SK-N-SH (cell line): ENCODE measurements at regions not wholly inside any gene's neighbourhood (a gene's known extent, or its start where the extent isn't known, plus 50 kb on each side); places are given as distances from the start of the nearest gene placed in this dataset.

Source experiments
- CTCF ChIA-PET: fragments of 300-600, 350-600 bp; formaldehyde crosslinking; extraction: SDS; loops from one replicate; lab custom pipeline; 2021; lab: Yijun Ruan, JAX
- POLR2A ChIA-PET: fragments of 350-600 bp; sonication (Branson Sonifier 250); formaldehyde crosslinking; extraction: SDS; loops from one replicate; lab custom pipeline; 2020; ENCODE audit warnings: antibody characterized with exemption, inconsistent platforms; lab: Yijun Ruan, JAX
- DNase-seq: peaks from one replicate; pipeline ENCODE4 v3.0.0; 2012
- H2AFZ ChIP-seq: fragments of 200-600 bp; sonication (generic); 2 replicates; pipeline ENCODE4 v1.8.1; 2016; ENCODE audit warnings: antibody characterized with exemption, mild to moderate bottlenecking, low read depth
- H3F3A ChIP-seq: fragments of 200-600 bp; sonication (generic); replicated peaks from 2 replicates; pipeline ENCODE3; 2016; ENCODE audit warnings: antibody characterized with exemption, mild to moderate bottlenecking; ENCODE audit not compliant: insufficient read depth
- H3K27ac ChIP-seq, 2 experiments: fragments of 200-500 bp in 1 of 2; fragments of 200-600 bp in 1 of 2; sonication (Bioruptor generic) in 1 of 2; sonication (generic), shearing (Covaris generic) in 1 of 2; 2 replicates each; pipeline versions ENCODE4 v1.5.1 to v1.6.1; 2014 to 2016; ENCODE audit warnings: low read depth in 2 of 2, inconsistent platforms in 1 of 2, low read length in 1 of 2, mild to moderate bottlenecking in 1 of 2, mixed read lengths in 1 of 2
- H3K27me3 ChIP-seq: fragments of 200-600 bp; sonication (generic), shearing (Covaris generic); 2 replicates; pipeline ENCODE4 v1.6.1; 2016; ENCODE audit warnings: mixed run types; ENCODE audit not compliant: insufficient read depth
- H3K36me3 ChIP-seq, 2 experiments: fragments of 200-500 bp in 1 of 2; fragments of 200-600 bp in 1 of 2; sonication (Bioruptor generic) in 1 of 2; sonication (generic) in 1 of 2; replicated peaks in 1 of 2; 2 replicates each; pipeline versions ENCODE3 to v1.5.1; 2014 to 2016; ENCODE audit warnings: low read length in 1 of 2, mild to moderate bottlenecking in 1 of 2; ENCODE audit not compliant: insufficient read depth in 2 of 2, control insufficient read depth in 1 of 2
- H3K4me1 ChIP-seq, 2 experiments: fragments of 200-500 bp in 1 of 2; fragments of 200-600 bp in 1 of 2; sonication (Bioruptor generic) in 1 of 2; sonication (generic), shearing (Covaris generic) in 1 of 2; 2 replicates each; pipeline versions ENCODE4 v1.5.1 to v1.6.1; 2014 to 2016; ENCODE audit warnings: low read depth in 1 of 2, low read length in 1 of 2, mixed run types in 1 of 2; ENCODE audit not compliant: insufficient read depth in 2 of 2, control insufficient read depth in 1 of 2
- H3K4me2 ChIP-seq: fragments of 200-600 bp; sonication (generic), shearing (Covaris generic); 2 replicates; pipeline ENCODE4 v1.6.1; 2017; ENCODE audit warnings: mixed run types
- H3K4me3 ChIP-seq, 2 experiments: fragments of 200-500 bp in 1 of 2; fragments of 200-600 bp in 1 of 2; sonication (Bioruptor generic) in 1 of 2; sonication (generic), shearing (Covaris generic) in 1 of 2; 2 replicates each; pipeline versions ENCODE4 v1.5.1 to v1.8.1; 2014 to 2016; ENCODE audit warnings: low read depth in 2 of 2, inconsistent platforms in 1 of 2, low read length in 1 of 2, mild to moderate bottlenecking in 1 of 2, mixed read lengths in 1 of 2, moderate library complexity in 1 of 2
- H3K79me2 ChIP-seq: fragments of 200-600 bp; sonication (generic); 2 replicates; pipeline ENCODE4 v1.8.1; 2017; ENCODE audit warnings: mild to moderate bottlenecking; ENCODE audit not compliant: insufficient read depth
- H3K9ac ChIP-seq: fragments of 200-600 bp; sonication (generic); 2 replicates; pipeline ENCODE4 v1.6.1; 2017; ENCODE audit warnings: mixed run types
- H3K9me2 ChIP-seq: fragments of 200-600 bp; sonication (generic); 2 replicates; pipeline ENCODE4 v1.6.1; 2017; ENCODE audit warnings: mixed run types
- H3K9me3 ChIP-seq: fragments of 200-600 bp; sonication (generic); 2 replicates; pipeline ENCODE4 v1.6.1; 2017; ENCODE audit warnings: mixed run types, mild to moderate bottlenecking, moderate library complexity
- H4K20me1 ChIP-seq: fragments of 200-600 bp; sonication (generic); 2 replicates; pipeline ENCODE4 v1.6.1; 2017; ENCODE audit warnings: mild to moderate bottlenecking, mixed run types; ENCODE audit not compliant: insufficient read depth
- CTCF ChIP-seq: fragments of 200-600 bp; sonication (generic); IDR thresholded peaks from 2 replicates; pipeline ENCODE4 v1.6.1; 2017; ENCODE audit warnings: antibody characterized with exemption, mild to moderate bottlenecking, moderate library complexity
- EZH2phosphoT487 ChIP-seq: fragments of 200-600 bp; sonication (generic); IDR thresholded peaks from 2 replicates; pipeline ENCODE4 v1.6.1; 2017; ENCODE audit warnings: low read depth, mixed run types, mild to moderate bottlenecking, antibody characterized with exemption, moderate library complexity, borderline replicate concordance
- GABPA ChIP-seq: IDR thresholded peaks from 2 replicates; pipeline ENCODE4 v1.4.0; 2012; ENCODE audit warnings: low read depth, mild to moderate bottlenecking
- IRF3 ChIP-seq: fragments of 150-350 bp; IDR thresholded peaks from 2 replicates; pipeline ENCODE4 v1.6.1; 2016; ENCODE audit warnings: mild to moderate bottlenecking, low read depth, low read length
- MEF2A ChIP-seq: IDR thresholded peaks from 2 replicates; pipeline ENCODE4 v1.4.0; 2012; ENCODE audit warnings: low read depth, borderline replicate concordance
- NRF1 ChIP-seq: IDR thresholded peaks from 2 replicates; pipeline ENCODE4 v1.6.1; 2012; ENCODE audit warnings: low read depth, mild to moderate bottlenecking, low read length
- POLR2AphosphoS5 ChIP-seq: IDR thresholded peaks from 2 replicates; pipeline ENCODE4 v1.6.1; 2012; ENCODE audit warnings: low read depth, low read length
- REST ChIP-seq: IDR thresholded peaks from 2 replicates; pipeline ENCODE4 v1.6.1; 2012; ENCODE audit warnings: mild to moderate bottlenecking, low read depth, low read length, moderate library complexity
- TAF1 ChIP-seq: IDR thresholded peaks from 2 replicates; pipeline ENCODE4 v1.6.1; 2012; ENCODE audit warnings: low read depth, mild to moderate bottlenecking, low read length, moderate library complexity, borderline replicate concordance
- WGBS: methylation state at CpG from one replicate; pipeline ENCODE4 v1.1.6; 2017; ENCODE audit warnings: low lambda C conversion rate; 5-methylcytosine and 5-hydroxymethylcytosine counted together

GRCh38 chr18:78305789-78306188, 673.8 kb upstream of the SALL3 start:
- DNase-seq, result no peak
- WGBS, result 4% methylated on average over 6 of the region's 6 CpGs
- H3K9me2 ChIP-seq, result no peaks in the 10 kb centered on the region

More at GRCh38 chr18:78305789-78306188, 673.8 kb upstream of the SALL3 start:
- no peak overlapping the region for H3K4me3 ChIP-seq
- no peaks in the 10 kb centered on the region for H4K20me1 ChIP-seq
- peaks cover 23% of the 10 kb centered on the region; the same call in 1 of the 2 replicates for H3K27me3 ChIP-seq
- ChIA-PET CTCF (no interaction called here), POLR2A (no interaction called here)
- no peak overlapping the region for H3K4me2 ChIP-seq
- H3K4me1 ChIP-seq, result no peaks in the 10 kb centered on the region
- no peaks in the 10 kb centered on the region for H3K36me3 ChIP-seq
- H3F3A ChIP-seq, result no peaks in the 10 kb centered on the region
- no peaks in the 10 kb centered on the region for H3K9me3 ChIP-seq
- H3K9ac ChIP-seq, result no peak overlapping the region
- no peak for TF ChIP-seq NRF1
- TF ChIP-seq POLR2AphosphoS5, result no peak
- TF ChIP-seq EZH2phosphoT487, result no peak
- no peak for TF ChIP-seq GABPA
- no peak for TF ChIP-seq REST
- no peak for TF ChIP-seq MEF2A
- TF ChIP-seq CTCF, result no peak
- no peak for TF ChIP-seq IRF3
- TF ChIP-seq TAF1, result no peak
- H3K79me2 ChIP-seq, result no peaks in the 10 kb centered on the region
- H2AFZ ChIP-seq, result no peak overlapping the region
- H3K27ac ChIP-seq, result no peak overlapping the region
